ENCODE measurements at regions not wholly inside any gene's neighbourhood (a gene's known extent, or its start where the extent isn't known, plus 50 kb on each side); places are given as distances from the start of the nearest gene placed in this dataset.

GRCh38 chr1:222263791-222264190, 284.1 kb downstream of the HHIPL2 start:
- ChIA-PET POLR2A (no interaction called here), CTCF (no interaction called here), RAD21 (ENCODE audit: low non-redundant PET in 1 of 2, low total read pairs in 2 of 2, uncharacterized antibody in 2 of 2, unreplicated experiment in 2 of 2) (no interaction called here)
- intact Hi-C loops (cut with micrococcal nuclease), result no loop called here
- no TSS peak for BruUV-seq (replicated peaks)
- no peak overlapping the region for H3K9ac ChIP-seq (ENCODE audit: low read length)
- ATAC-seq (no peak), DNase-seq (ENCODE audit: low read depth, low spot score) (no peak)
- TF ChIP-seq ELF1 (IDR thresholded peaks at IDR 0.05; ENCODE audit: borderline replicate concordance, low read depth), result no peak
- TF ChIP-seq ZFX (IDR thresholded peaks at IDR 0.05), result no peak
- TF ChIP-seq SP1 (IDR thresholded peaks at IDR 0.05; ENCODE audit: low read depth), result no peak
- no peak for TF ChIP-seq REST (IDR thresholded peaks at IDR 0.05; ENCODE audit: low read depth)
- TF ChIP-seq POLR2A (IDR thresholded peaks at IDR 0.05; ENCODE audit: borderline replicate concordance, extremely low read depth, insufficient read depth, insufficient read length), result no peak
- TF ChIP-seq CTCF (IDR thresholded peaks at IDR 0.05 in 2 of 3, conservative IDR thresholded peaks at IDR 0.05 in 1 of 3; ENCODE audit: borderline replicate concordance in 1 of 3, insufficient read depth in 1 of 3, low read depth in 2 of 3, low read length in 2 of 3), result no peak
- no peak overlapping the region for H3K4me3 ChIP-seq (replicated peaks in 1 of 2; ENCODE audit: low read depth in 1 of 2, low read length in 2 of 2)
- H4K20me1 ChIP-seq (ENCODE audit: insufficient read depth), result no peaks in the 10 kb centered on the region
- H3K9me3 ChIP-seq (ENCODE audit: control insufficient read depth in 1 of 2, insufficient read depth in 1 of 2, low read depth in 1 of 2, low read length in 2 of 2), result no peaks in the 10 kb centered on the region
- no peaks in the 10 kb centered on the region for H3K9me2 ChIP-seq (ENCODE audit: insufficient read depth)
- H3K4me2 ChIP-seq (ENCODE audit: low read length), result no peak overlapping the region
- no peak overlapping the region for H2AFZ ChIP-seq (ENCODE audit: low read depth, low read length, poor library complexity, severe bottlenecking)
- no peaks in the 10 kb centered on the region for H3K4me1 ChIP-seq (ENCODE audit: control insufficient read depth in 1 of 2, insufficient read depth in 2 of 2, low read length in 2 of 2)
- no peaks in the 10 kb centered on the region for H3K27me3 ChIP-seq (ENCODE audit: insufficient read depth, low read length)
- no peaks in the 10 kb centered on the region for H3K79me2 ChIP-seq (ENCODE audit: insufficient read depth, low read length)
- no peak overlapping the region for H3K27ac ChIP-seq (ENCODE audit: low read depth, low read length)
- H3K36me3 ChIP-seq (ENCODE audit: control insufficient read depth in 1 of 2, insufficient read depth in 2 of 2, low read length in 2 of 2), result no peaks in the 10 kb centered on the region

Measured in HCT116 (cell line).